Activated CD4-positive, alpha-beta memory T cell treated with anti-CD3 and anti-CD28 coated beads for 36 hours (primary cell): ENCODE measurements at regions not wholly inside any gene's neighbourhood (a gene's known extent, or its start where the extent isn't known, plus 50 kb on each side); places are given as distances from the start of the nearest gene placed in this dataset.

ENCODE experiments used
- CTCF ChIA-PET: fragments of 350-600 bp; sonication (Branson Sonifier 250); formaldehyde crosslinking; loops from one replicate; lab custom pipeline; 2021; ENCODE audit warnings: antibody characterized with exemption, inconsistent platforms; lab: Charles Lee
- POLR2A ChIA-PET: fragments of 350-600 bp; sonication (Branson Sonifier 250); formaldehyde crosslinking; loops from one replicate; lab custom pipeline; 2021; ENCODE audit warnings: antibody characterized with exemption; lab: Charles Lee
- DNase-seq: peaks from one replicate; pipeline ENCODE4 v3.0.0-alpha.2; 2020
- H3K27ac Mint-ChIP-seq: one replicate; pipeline ENCODE4 v1.8.0; 2021; ENCODE audit warnings: mixed read lengths
- H3K27me3 Mint-ChIP-seq: one replicate; pipeline ENCODE4 v1.8.0; 2021; ENCODE audit warnings: mixed read lengths
- H3K36me3 Mint-ChIP-seq: one replicate; pipeline ENCODE4 v1.8.0; 2021; ENCODE audit warnings: mixed read lengths
- H3K4me1 Mint-ChIP-seq: one replicate; pipeline ENCODE4 v1.8.0; 2021; ENCODE audit warnings: low read depth, mixed read lengths
- H3K4me3 Mint-ChIP-seq: one replicate; pipeline ENCODE4 v1.8.0; 2021; ENCODE audit warnings: mild to moderate bottlenecking, mixed read lengths
- H3K9me3 Mint-ChIP-seq: one replicate; pipeline ENCODE4 v1.8.0; 2021; ENCODE audit warnings: mixed read lengths
- intact Hi-C: fragments of 100-400 bp; cut with micrococcal nuclease; formaldehyde crosslinking; loops from one replicate; pipeline ENCODE4 v1.15.1; 2023

GRCh38 chr10:42948040-42948439, 128.8 kb upstream of the RET start:
- peaks cover 4% of the 10 kb centered on the region for H3K9me3 Mint-ChIP-seq
- no peak overlapping the region for H3K27ac Mint-ChIP-seq
- no peak for DNase-seq
- intact Hi-C loops: no loop called here
- no peaks in the 10 kb centered on the region for H3K4me1 Mint-ChIP-seq
- H3K36me3 Mint-ChIP-seq: no peaks in the 10 kb centered on the region
- ChIA-PET CTCF (no interaction called here), POLR2A (no interaction called here)
- peaks cover 5% of the 10 kb centered on the region for H3K27me3 Mint-ChIP-seq
- no peak overlapping the region for H3K4me3 Mint-ChIP-seq

GRCh38 chr10:42949287-42949686, 127.6 kb upstream of the RET start:
- no peak for DNase-seq
- intact Hi-C loops: no loop called here
- CTCF ChIA-PET: no interaction called here

GRCh38 chr10:42950606-42951485, 126.0 kb upstream of the RET start:
- Mint-ChIP-seq H3K27me3 (peaks cover 5% of the 10 kb centered on the region), H3K36me3 (no peaks in the 10 kb centered on the region), H3K27ac (no peak overlapping the region), H3K4me3 (no peak overlapping the region), H3K9me3 (peaks cover 4% of the 10 kb centered on the region), H3K4me1 (no peaks in the 10 kb centered on the region)
- POLR2A ChIA-PET: no interaction called here
- DNase-seq: no peak
- intact Hi-C loops: no loop called here
- CTCF ChIA-PET: no interaction called here

More at GRCh38 chr10:42949287-42949686, 127.6 kb upstream of the RET start:
- no peaks in the 10 kb centered on the region for H3K36me3 Mint-ChIP-seq
- POLR2A ChIA-PET: no interaction called here
- peaks cover 5% of the 10 kb centered on the region for H3K27me3 Mint-ChIP-seq
- H3K4me1 Mint-ChIP-seq: no peaks in the 10 kb centered on the region
- no peak overlapping the region for H3K27ac Mint-ChIP-seq
- H3K4me3 Mint-ChIP-seq: no peak overlapping the region
- H3K9me3 Mint-ChIP-seq: peaks cover 4% of the 10 kb centered on the region

- Mint-ChIP-seq H3K9me3 (peaks cover 4% of the 10 kb centered on the region), H3K27me3 (peaks cover 5% of the 10 kb centered on the region), H3K36me3 (no peaks in the 10 kb centered on the region), H3K4me1 (no peaks in the 10 kb centered on the region), H3K4me3 (no peak overlapping the region), H3K27ac (no peak overlapping the region)
- ChIA-PET CTCF (no interaction called here), POLR2A (no interaction called here)
- intact Hi-C loops: no loop called here
- DNase-seq: peak; percentile 4
These were observed 125.2 kb upstream of the RET start for GRCh38 chr10:42951486-42952251.

- peaks cover 2% of the 10 kb centered on the region for H3K9me3 Mint-ChIP-seq
- no peaks in the 10 kb centered on the region for H3K36me3 Mint-ChIP-seq
- no peak overlapping the region for H3K27ac Mint-ChIP-seq
- intact Hi-C loops: no loop called here
- POLR2A ChIA-PET: no interaction called here
- CTCF ChIA-PET: no interaction called here
- peak; percentile 2 for DNase-seq
- no peak overlapping the region for H3K4me3 Mint-ChIP-seq
- H3K4me1 Mint-ChIP-seq: no peaks in the 10 kb centered on the region
- peaks cover 5% of the 10 kb centered on the region for H3K27me3 Mint-ChIP-seq
These were observed 124.5 kb upstream of the RET start for GRCh38 chr10:42952349-42952748.

- POLR2A ChIA-PET: no interaction called here
- no peaks in the 10 kb centered on the region for H3K36me3 Mint-ChIP-seq
- CTCF ChIA-PET: no interaction called here
- H3K27ac Mint-ChIP-seq: no peak overlapping the region
- no peaks in the 10 kb centered on the region for H3K9me3 Mint-ChIP-seq
- intact Hi-C loops: no loop called here
- DNase-seq: peak; percentile 5
- no peak overlapping the region for H3K4me3 Mint-ChIP-seq
- H3K27me3 Mint-ChIP-seq: peaks cover 5% of the 10 kb centered on the region
- H3K4me1 Mint-ChIP-seq: no peaks in the 10 kb centered on the region
These were observed 123.8 kb upstream of the RET start for GRCh38 chr10:42952931-42953683.

GRCh38 chr10:42953684-42954674, 122.9 kb upstream of the RET start:
- intact Hi-C loops: no loop called here
- no peaks in the 10 kb centered on the region for H3K9me3 Mint-ChIP-seq
- POLR2A ChIA-PET: no interaction called here
- H3K27me3 Mint-ChIP-seq: peaks cover 5% of the 10 kb centered on the region
- CTCF ChIA-PET: no interaction called here
- no peak overlapping the region for H3K27ac Mint-ChIP-seq
- no peaks in the 10 kb centered on the region for H3K36me3 Mint-ChIP-seq
- peak; percentile 4 for DNase-seq
- H3K4me3 Mint-ChIP-seq: no peak overlapping the region
- no peaks in the 10 kb centered on the region for H3K4me1 Mint-ChIP-seq

GRCh38 chr10:42954766-42955492, 121.9 kb upstream of the RET start:
- DNase-seq: peak; percentile 2
- Mint-ChIP-seq H3K27me3 (peaks cover 5% of the 10 kb centered on the region), H3K4me1 (no peaks in the 10 kb centered on the region), H3K9me3 (no peaks in the 10 kb centered on the region), H3K36me3 (no peaks in the 10 kb centered on the region), H3K4me3 (no peak overlapping the region), H3K27ac (no peak overlapping the region)
- ChIA-PET POLR2A (no interaction called here), CTCF (no interaction called here)
- intact Hi-C loops: no loop called here

GRCh38 chr10:42955493-42955889, 121.4 kb upstream of the RET start:
- no peaks in the 10 kb centered on the region for H3K36me3 Mint-ChIP-seq
- ChIA-PET CTCF (no interaction called here), POLR2A (no interaction called here)
- DNase-seq: peak; percentile 3
- no peaks in the 10 kb centered on the region for H3K4me1 Mint-ChIP-seq
- H3K9me3 Mint-ChIP-seq: no peaks in the 10 kb centered on the region
- H3K27ac Mint-ChIP-seq: no peak overlapping the region
- H3K27me3 Mint-ChIP-seq: peaks cover 5% of the 10 kb centered on the region
- intact Hi-C loops: no loop called here
- H3K4me3 Mint-ChIP-seq: no peak overlapping the region

- no peak overlapping the region for H3K4me3 Mint-ChIP-seq
- ChIA-PET CTCF (no interaction called here), POLR2A (no interaction called here)
- H3K4me1 Mint-ChIP-seq: no peaks in the 10 kb centered on the region
- DNase-seq: peak; percentile 2
- H3K36me3 Mint-ChIP-seq: no peaks in the 10 kb centered on the region
- no peak overlapping the region for H3K27ac Mint-ChIP-seq
- no peaks in the 10 kb centered on the region for H3K9me3 Mint-ChIP-seq
- intact Hi-C loops: no loop called here
- peaks cover 5% of the 10 kb centered on the region for H3K27me3 Mint-ChIP-seq
These were observed 120.8 kb upstream of the RET start for GRCh38 chr10:42956045-42956444.
